Renal cortical epithelial cell (primary cell): ENCODE measurements at regions not wholly inside any gene's neighbourhood (a gene's known extent, or its start where the extent isn't known, plus 50 kb on each side); places are given as distances from the start of the nearest gene placed in this dataset.
"Not testable (repeated sequence)": the region's sequence is repeated elsewhere in the genome, so short reads cannot be mapped to it uniquely, and the experiment has no call there.

Experiments
- DNase-seq: peaks from one replicate; pipeline ENCODE4 v3.0.0-alpha.2; 2011; ENCODE audit warnings: low read depth

GRCh38 chr4:57877047-57877458, 766.9 kb upstream of the IGFBP7 start:
- no peak for DNase-seq

- DNase-seq = no peak
These were observed 765.7 kb upstream of the IGFBP7 start for GRCh38 chr4:57875829-57876392.

GRCh38 chr4:57866468-57867171, 756.4 kb upstream of the IGFBP7 start:
- DNase-seq = no peak

GRCh38 chr4:57865264-57865663, 755.1 kb upstream of the IGFBP7 start:
- DNase-seq = no peak

- peak; percentile 81 for DNase-seq
These were observed 744.6 kb upstream of the IGFBP7 start for GRCh38 chr4:57854748-57855147.

GRCh38 chr4:57850141-57850540, 740.0 kb upstream of the IGFBP7 start:
- DNase-seq = no peak

GRCh38 chr4:57832083-57832482, 721.9 kb upstream of the IGFBP7 start:
- DNase-seq = no peak

- peak; percentile 53 for DNase-seq
These were observed 679.5 kb upstream of the IGFBP7 start for GRCh38 chr4:57789666-57790065.

GRCh38 chr4:57777876-57778275, 667.7 kb upstream of the IGFBP7 start:
- peak; percentile 0 for DNase-seq

- no peak for DNase-seq
These were observed 664.5 kb upstream of the IGFBP7 start for GRCh38 chr4:57774681-57775080.

GRCh38 chr4:57774171-57774570, 664.0 kb upstream of the IGFBP7 start:
- DNase-seq = no peak

GRCh38 chr4:57766341-57766740, 656.2 kb upstream of the IGFBP7 start:
- DNase-seq = no peak

- no peak for DNase-seq
These were observed 654.7 kb upstream of the IGFBP7 start for GRCh38 chr4:57764856-57765255.

GRCh38 chr4:57763070-57763469, 652.9 kb upstream of the IGFBP7 start:
- DNase-seq = peak; percentile 36

- DNase-seq = no peak
These were observed 630.5 kb upstream of the IGFBP7 start for GRCh38 chr4:57740625-57741190.

GRCh38 chr4:57736781-57737180, 626.6 kb upstream of the IGFBP7 start:
- DNase-seq = no peak

- no peak for DNase-seq
These were observed 624.0 kb upstream of the IGFBP7 start for GRCh38 chr4:57734104-57734670.

GRCh38 chr4:57729775-57730570, 619.8 kb upstream of the IGFBP7 start:
- DNase-seq = not testable (repeated sequence)

GRCh38 chr4:57726154-57726553, 616.0 kb upstream of the IGFBP7 start:
- no peak for DNase-seq

- DNase-seq = peak; percentile 85
These were observed 609.3 kb upstream of the IGFBP7 start for GRCh38 chr4:57719456-57719855.

- not testable (repeated sequence) for DNase-seq
These were observed 604.1 kb upstream of the IGFBP7 start for GRCh38 chr4:57714313-57714712.

- no peak for DNase-seq
These were observed 599.9 kb upstream of the IGFBP7 start for GRCh38 chr4:57710053-57710452.
